H9 (cell line): ENCODE measurements at regions not wholly inside any gene's neighbourhood (a gene's known extent, or its start where the extent isn't known, plus 50 kb on each side); places are given as distances from the start of the nearest gene placed in this dataset.

ENCODE experiments used
- DNase-seq: peaks from one replicate; pipeline ENCODE4 v3.0.0-alpha.2; 2017
- H2AFZ ChIP-seq: one replicate; pipeline ENCODE4 v1.6.1; 2013; ENCODE audit warnings: mild to moderate bottlenecking, low read length, control low read depth, moderate library complexity
- H2AK5ac ChIP-seq: 2 replicates; pipeline ENCODE4 v1.6.1; 2013; ENCODE audit warnings: low read length, control low read depth, mixed read lengths; ENCODE audit not compliant: insufficient read length
- H2BK120ac ChIP-seq: one replicate; pipeline ENCODE4 v1.6.1; 2013; ENCODE audit warnings: low read depth, mild to moderate bottlenecking, low read length, control low read depth, inconsistent platforms; ENCODE audit not compliant: poor library complexity, severe bottlenecking
- H2BK12ac ChIP-seq: 2 replicates; pipeline ENCODE4 v1.6.1; 2013; ENCODE audit warnings: low read length, control low read depth, mixed read lengths, low read depth; ENCODE audit not compliant: insufficient read length
- H2BK15ac ChIP-seq: 2 replicates; pipeline ENCODE4 v1.6.1; 2013; ENCODE audit warnings: low read depth, low read length, control low read depth
- H2BK20ac ChIP-seq: one replicate; pipeline ENCODE4 v1.6.1; 2013; ENCODE audit warnings: low read depth, mild to moderate bottlenecking, low read length, control low read depth, inconsistent platforms; ENCODE audit not compliant: poor library complexity, severe bottlenecking
- H2BK5ac ChIP-seq: 2 replicates; pipeline ENCODE4 v1.6.1; 2013; ENCODE audit warnings: low read length, control low read depth, mixed read lengths; ENCODE audit not compliant: insufficient read length
- H3K14ac ChIP-seq: 2 replicates; pipeline ENCODE4 v1.6.1; 2013; ENCODE audit warnings: low read length, control low read depth; ENCODE audit not compliant: insufficient read depth
- H3K18ac ChIP-seq: 2 replicates; pipeline ENCODE4 v1.6.1; 2013; ENCODE audit warnings: low read depth, mild to moderate bottlenecking, mixed read lengths, low read length, control low read depth; ENCODE audit not compliant: insufficient read length
- H3K23ac ChIP-seq: 2 replicates; pipeline ENCODE4 v1.6.1; 2013; ENCODE audit warnings: low read length, control low read depth, mixed read lengths, low read depth; ENCODE audit not compliant: insufficient read length
- H3K23me2 ChIP-seq: 2 replicates; pipeline ENCODE4 v1.6.1; 2013; ENCODE audit warnings: low read depth, mild to moderate bottlenecking, mixed read lengths, low read length, control low read depth; ENCODE audit not compliant: insufficient read length, poor library complexity, severe bottlenecking
- H3K27ac ChIP-seq: 2 replicates; pipeline ENCODE4 v1.5.1; 2013; ENCODE audit warnings: low read length, control low read depth, mixed read lengths, low read depth; ENCODE audit not compliant: insufficient read length
- H3K27me3 ChIP-seq: 2 replicates; pipeline ENCODE4 v1.6.1; 2013; ENCODE audit warnings: low read length, control low read depth, inconsistent platforms; ENCODE audit not compliant: insufficient read depth
- H3K4ac ChIP-seq: 2 replicates; pipeline ENCODE4 v1.6.1; 2013; ENCODE audit warnings: low read depth, mild to moderate bottlenecking, control low read depth, inconsistent platforms, low read length, moderate library complexity
- H3K4me1 ChIP-seq: 2 replicates; pipeline ENCODE4 v1.6.1; 2013; ENCODE audit warnings: low read length, control low read depth, inconsistent platforms; ENCODE audit not compliant: insufficient read depth
- H3K4me2 ChIP-seq: 2 replicates; pipeline ENCODE4 v1.6.1; 2013; ENCODE audit warnings: low read length, control low read depth, mixed read lengths; ENCODE audit not compliant: insufficient read length, insufficient read depth
- H3K56ac ChIP-seq: 2 replicates; pipeline ENCODE4 v1.6.1; 2013; ENCODE audit warnings: low read depth, mild to moderate bottlenecking, mixed read lengths, low read length, control low read depth; ENCODE audit not compliant: insufficient read length
- H3K79me1 ChIP-seq: 2 replicates; pipeline ENCODE4 v1.6.1; 2013; ENCODE audit warnings: low read depth, mild to moderate bottlenecking, moderate library complexity, low read length, control low read depth, inconsistent platforms; ENCODE audit not compliant: insufficient read depth, poor library complexity, severe bottlenecking
- H3K79me2 ChIP-seq: 2 replicates; pipeline ENCODE4 v1.6.1; 2013; ENCODE audit warnings: low read length, control low read depth, inconsistent platforms; ENCODE audit not compliant: insufficient read depth
- H3K9ac ChIP-seq: 2 replicates; pipeline ENCODE4 v1.6.1; 2013; ENCODE audit warnings: low read length, control low read depth, mixed read lengths; ENCODE audit not compliant: insufficient read length; ENCODE audit errors: extremely low read depth
- H3K9me3 ChIP-seq: one replicate; pipeline ENCODE4 v1.6.1; 2013; ENCODE audit warnings: low read depth, low read length, inconsistent platforms; ENCODE audit not compliant: control insufficient read depth
- H3T11ph ChIP-seq: one replicate; pipeline ENCODE4 v1.6.1; 2013; ENCODE audit warnings: mild to moderate bottlenecking, low read length, control low read depth, inconsistent platforms
- H4K20me1 ChIP-seq: one replicate; pipeline ENCODE4 v1.6.1; 2013; ENCODE audit not compliant: control insufficient read depth, insufficient read length, insufficient read depth
- H4K5ac ChIP-seq: 2 replicates; pipeline ENCODE4 v1.6.1; 2013; ENCODE audit warnings: low read depth, mild to moderate bottlenecking, mixed read lengths, low read length, control low read depth; ENCODE audit not compliant: insufficient read length
- H4K8ac ChIP-seq: replicated peaks from 2 replicates; pipeline ENCODE4 v1.6.1; 2013; ENCODE audit warnings: low read length, control low read depth, mixed read lengths, low read depth; ENCODE audit not compliant: insufficient read length
- H4K91ac ChIP-seq: 2 replicates; pipeline ENCODE4 v1.6.1; 2013; ENCODE audit warnings: low read depth, mild to moderate bottlenecking, moderate library complexity, mixed read lengths, low read length, control low read depth; ENCODE audit not compliant: insufficient read length
- H3K27ac Mint-ChIP-seq, 3 experiments: 2 replicates in 2 of 3; 3 replicates in 1 of 3; pipeline ENCODE4 v1.8.0; 2020 to 2021; ENCODE audit warnings: mixed read lengths in 3 of 3, mild to moderate bottlenecking in 1 of 3, moderate library complexity in 1 of 3
- H3K27me3 Mint-ChIP-seq: 2 replicates; pipeline ENCODE4 v1.8.0; 2021; ENCODE audit warnings: low read depth, mild to moderate bottlenecking, moderate library complexity, mixed read lengths
- H3K36me3 Mint-ChIP-seq, 3 experiments: 2 replicates in 2 of 3; 3 replicates in 1 of 3; pipeline ENCODE4 v1.8.0; 2020 to 2021; ENCODE audit warnings: low read depth in 3 of 3, mixed read lengths in 3 of 3; ENCODE audit not compliant: insufficient read depth in 1 of 3
- H3K4me1 Mint-ChIP-seq, 2 experiments: 2 replicates each; pipeline ENCODE4 v1.8.0; 2020; ENCODE audit warnings: mixed read lengths in 2 of 2
- H3K4me3 Mint-ChIP-seq, 2 experiments: 2 replicates in 1 of 2; 3 replicates in 1 of 2; pipeline ENCODE4 v1.8.0; 2020 to 2021; ENCODE audit warnings: mild to moderate bottlenecking in 2 of 2, mixed read lengths in 2 of 2, moderate library complexity in 1 of 2
- H3K9me3 Mint-ChIP-seq, 2 experiments: 2 replicates in 1 of 2; 3 replicates in 1 of 2; pipeline ENCODE4 v1.8.0; 2020; ENCODE audit warnings: mild to moderate bottlenecking in 2 of 2, mixed read lengths in 2 of 2, moderate library complexity in 1 of 2
- CTCF ChIP-seq: fragments of 200-600 bp; sonication (generic); conservative IDR thresholded peaks from 3 replicates; pipeline ENCODE4 v1.8.0; 2021; ENCODE audit warnings: antibody characterized with exemption, mild to moderate bottlenecking
- WGBS: extraction: QIAGEN DNeasy Blood & Tissue Kit; methylation state at CpG from one replicate; pipeline ENCODE4 v1.1.7; 2013; ENCODE audit warnings: missing lambda C conversion rate, low lambda C conversion rate, mixed read lengths; ENCODE audit not compliant: insufficient read length; ENCODE audit errors: extremely low coverage; 5-methylcytosine and 5-hydroxymethylcytosine counted together

DNA sequence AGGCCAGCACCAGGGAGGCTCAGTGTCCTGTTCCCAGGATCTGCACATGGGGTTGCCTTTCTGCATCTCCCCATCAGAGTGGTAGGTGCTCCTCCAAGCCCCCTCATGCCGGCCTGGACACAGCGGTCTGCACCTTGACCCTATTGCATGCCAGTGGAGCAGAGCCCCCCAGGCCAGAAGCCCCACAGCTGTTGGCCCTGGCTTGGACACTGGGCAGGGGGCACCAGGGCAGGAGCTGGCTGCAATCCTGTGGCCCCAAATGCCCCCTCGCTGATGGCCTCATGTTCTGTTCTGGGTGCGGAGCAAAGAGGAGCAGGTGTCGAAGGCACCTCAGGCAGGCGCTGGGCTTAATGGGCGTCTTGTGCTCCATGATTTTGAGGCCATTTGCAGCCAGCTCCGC, 62.7 kb downstream of the CCDC74A start:
- H4K8ac ChIP-seq: no peak overlapping the region
- H2BK20ac ChIP-seq: no peak overlapping the region
- H3K4ac ChIP-seq: no peak overlapping the region
- peaks cover 4% of the 10 kb centered on the region for H3K27me3 Mint-ChIP-seq
- H3K23ac ChIP-seq: no peak overlapping the region
- no peak overlapping the region for H3K56ac ChIP-seq
- H3K9me3 Mint-ChIP-seq: peaks cover 0 to 1% of the 10 kb centered on the region in 2 experiments; a peak in 1 of 5 replicates
- H3K79me2 ChIP-seq: no peaks in the 10 kb centered on the region
- no peak overlapping the region for H2BK5ac ChIP-seq
- TF ChIP-seq CTCF: no peak
- H3K23me2 ChIP-seq: no peaks in the 10 kb centered on the region
- no peak overlapping the region for H2BK120ac ChIP-seq
- no peaks in the 10 kb centered on the region for H3K79me1 ChIP-seq
- no peaks in the 10 kb centered on the region for H3K4me1 Mint-ChIP-seq
- no peak overlapping the region for H3K4me3 Mint-ChIP-seq
- H2BK12ac ChIP-seq: no peak overlapping the region
- H3K9ac ChIP-seq: no peak overlapping the region
- H4K91ac ChIP-seq: no peak overlapping the region
- H3K27ac Mint-ChIP-seq: no peak overlapping the region
- no peaks in the 10 kb centered on the region for H3K4me1 ChIP-seq
- H3T11ph ChIP-seq: no peak overlapping the region
- H3K27ac ChIP-seq: no peak overlapping the region
- no peaks in the 10 kb centered on the region for H4K20me1 ChIP-seq
- no peak overlapping the region for H3K4me2 ChIP-seq
- no peak overlapping the region for H2AFZ ChIP-seq
- no CpG with 5 or more reads among the region's 8 CpGs for WGBS
- no peak overlapping the region for H3K18ac ChIP-seq
- H3K14ac ChIP-seq: no peak overlapping the region
- no peak overlapping the region for H2BK15ac ChIP-seq
- H4K5ac ChIP-seq: no peak overlapping the region
- no peak for DNase-seq
- no peaks in the 10 kb centered on the region for H3K27me3 ChIP-seq
- no peaks in the 10 kb centered on the region for H3K9me3 ChIP-seq
- H3K36me3 Mint-ChIP-seq: no peaks in the 10 kb centered on the region
- H2AK5ac ChIP-seq: no peak overlapping the region
